GM19397 (cell line): ENCODE measurements at regions not wholly inside any gene's neighbourhood (a gene's known extent, or its start where the extent isn't known, plus 50 kb on each side); places are given as distances from the start of the nearest gene placed in this dataset.

Source experiments
- ATAC-seq: cut with Tn5 transposase; IDR thresholded peaks from one replicate; pipeline ENCODE4 v1.9.1; 2021; ENCODE audit warnings: mild to moderate bottlenecking, moderate library complexity; ENCODE audit not compliant: unreplicated experiment

DNA sequence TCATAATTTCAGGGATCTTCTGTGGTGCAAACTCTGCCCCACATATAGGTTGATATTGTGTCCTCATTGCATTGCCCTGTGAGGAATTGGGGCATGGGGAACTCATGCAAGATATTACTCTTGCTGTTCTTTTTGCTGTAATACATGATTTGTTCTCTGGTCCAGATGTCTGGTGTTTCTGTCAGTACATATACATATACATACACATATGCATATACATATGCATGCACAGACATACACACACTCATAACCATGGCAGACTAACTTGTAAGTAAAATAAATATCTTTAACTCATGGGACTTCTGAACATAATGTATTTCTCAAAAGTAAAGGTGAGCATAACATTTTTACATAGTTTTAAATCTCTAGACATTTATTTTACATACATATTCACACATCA is 438.3 kb downstream of the CD109 start:
- no peak for ATAC-seq

DNA sequence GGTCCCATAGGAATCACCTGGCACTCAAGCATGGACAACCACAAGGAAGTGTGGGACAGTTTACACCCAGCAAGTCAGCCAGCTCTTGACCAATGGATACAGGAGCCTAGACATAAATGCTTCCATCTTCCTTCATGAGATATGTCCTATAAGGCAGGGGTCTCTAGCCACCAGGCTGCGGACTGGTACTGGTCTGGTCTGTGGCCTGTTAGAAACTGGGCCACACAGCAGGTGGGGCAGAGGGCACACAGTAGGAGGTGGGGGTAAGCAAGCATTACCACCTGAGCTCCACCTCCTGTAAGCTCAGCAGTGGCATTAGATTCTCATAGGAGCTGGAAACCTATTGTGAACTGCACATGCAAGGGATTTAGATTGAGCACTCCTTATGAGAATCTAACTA is 437.1 kb downstream of the CD109 start:
- ATAC-seq = no peak

DNA sequence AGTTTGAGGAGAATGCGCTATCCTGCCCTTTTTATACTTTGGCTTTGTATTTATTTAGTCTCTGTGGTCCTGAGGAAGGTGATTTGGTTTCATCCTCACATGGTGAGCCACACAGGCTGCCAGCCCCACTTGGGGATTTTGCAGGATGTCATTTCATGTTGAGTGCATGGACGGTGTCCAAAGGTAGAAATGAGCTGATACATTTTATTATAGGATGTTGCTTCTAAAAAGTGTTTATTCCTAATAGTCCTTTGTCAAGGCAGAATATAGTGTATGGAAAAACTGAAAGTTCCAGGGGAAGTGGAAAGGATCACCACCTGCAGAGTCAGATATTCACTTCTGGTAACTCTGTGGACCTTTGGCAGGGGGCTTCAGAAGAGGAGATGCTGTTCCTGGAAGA is 434.6 kb downstream of the CD109 start:
- no peak for ATAC-seq

DNA sequence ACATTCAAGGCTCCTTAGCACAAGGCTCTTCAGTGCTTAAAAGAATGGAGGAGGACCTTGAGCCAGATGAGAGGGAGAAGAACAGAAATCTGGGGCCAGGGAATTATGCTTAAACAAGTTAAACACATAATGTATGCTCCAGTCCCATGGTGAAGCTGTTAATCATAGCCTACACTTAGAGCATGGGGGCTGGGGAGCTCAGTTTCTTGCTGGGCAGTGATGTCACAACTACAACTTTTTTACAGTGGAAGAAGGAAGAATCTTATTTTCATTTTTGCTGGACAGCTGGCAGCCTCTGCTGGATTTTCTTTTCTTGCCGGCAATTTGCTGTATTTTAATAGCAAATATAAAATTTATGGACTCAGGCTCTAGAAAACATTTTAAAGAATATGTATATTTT is 432.5 kb downstream of the CD109 start:
- ATAC-seq = no peak

DNA sequence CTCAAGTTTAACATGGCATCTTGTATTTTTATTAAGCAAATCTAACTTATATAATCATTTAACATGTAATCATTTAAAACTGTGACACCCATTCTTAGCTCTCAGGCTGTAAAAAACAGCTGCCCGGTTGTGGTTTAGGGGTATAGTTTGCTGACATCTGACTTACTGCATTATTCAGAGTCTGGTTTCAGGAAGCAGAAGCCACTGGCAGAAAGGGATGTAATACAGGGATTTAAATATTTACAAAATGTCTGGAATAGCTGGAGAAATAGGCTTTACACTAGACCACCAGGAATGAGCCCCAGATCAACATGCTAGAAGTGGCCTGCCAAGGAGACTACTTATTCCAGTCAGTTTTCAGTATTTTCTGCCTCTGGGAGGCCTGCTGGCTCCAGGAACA is 421.1 kb downstream of the CD109 start:
- no peak for ATAC-seq

DNA sequence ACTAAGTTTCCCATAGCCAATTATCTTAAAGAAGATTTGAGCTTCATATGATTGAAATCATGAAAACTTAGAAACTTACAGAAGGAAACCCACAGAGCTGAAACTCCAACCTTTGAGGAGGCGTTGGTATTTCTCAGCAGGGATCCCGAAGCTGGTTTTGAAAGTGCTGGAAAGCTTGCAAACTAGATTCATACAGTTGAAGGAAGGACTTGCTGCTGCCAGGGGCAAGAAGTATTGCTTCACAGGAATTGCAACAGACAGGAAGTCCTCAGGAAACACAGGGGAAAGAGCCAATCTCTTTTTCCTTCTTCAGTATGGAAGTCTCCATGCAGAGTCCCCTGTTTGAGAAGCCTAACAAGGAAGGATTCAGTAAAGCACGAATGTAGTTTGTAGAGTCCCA is 419.7 kb downstream of the CD109 start:
- ATAC-seq = no peak

DNA sequence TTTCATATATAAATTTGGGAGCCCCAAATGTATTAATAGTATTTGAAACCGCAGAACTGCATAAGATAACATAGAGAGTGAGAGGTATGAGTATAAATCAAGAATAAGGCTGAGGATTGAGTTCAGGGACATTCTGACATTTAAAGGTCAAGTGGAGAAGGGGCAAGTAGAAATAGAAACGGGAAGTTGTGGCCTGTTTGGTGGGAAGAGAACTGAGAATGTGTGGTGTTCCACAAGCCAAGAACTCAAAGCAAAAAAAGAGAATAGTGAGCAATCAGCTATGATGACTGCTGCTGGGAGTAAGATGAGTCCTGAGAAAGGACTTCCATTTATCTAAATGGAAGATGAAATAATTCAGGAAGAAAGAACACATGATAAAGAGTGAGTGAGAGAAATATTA is 418.4 kb downstream of the CD109 start:
- ATAC-seq = no peak

DNA sequence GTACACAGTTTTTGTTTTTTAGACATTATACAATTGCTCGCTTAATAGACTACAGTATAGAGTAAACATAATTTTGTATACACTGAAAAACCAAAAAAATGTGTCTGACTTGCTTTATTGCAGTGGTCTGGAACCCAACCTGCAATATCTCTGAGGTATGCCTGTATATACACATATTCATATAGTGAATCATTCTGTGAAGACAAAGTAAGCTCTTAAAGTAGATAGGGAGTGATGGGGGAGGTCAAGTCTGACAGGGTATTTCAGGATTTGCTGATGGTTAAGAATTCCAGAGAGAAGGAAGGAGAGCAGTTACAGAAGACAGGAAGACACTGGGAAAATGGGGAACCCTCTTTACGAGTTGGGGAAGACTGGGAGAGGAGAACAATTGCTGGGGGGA is 417.9 kb downstream of the CD109 start:
- no peak for ATAC-seq

- no peak for ATAC-seq
Observed at GRCh38 chr6:74103417-74103816, 407.4 kb downstream of the CD109 start.

- ATAC-seq = no peak
Observed at GRCh38 chr6:74100719-74101287, 404.8 kb downstream of the CD109 start.

DNA sequence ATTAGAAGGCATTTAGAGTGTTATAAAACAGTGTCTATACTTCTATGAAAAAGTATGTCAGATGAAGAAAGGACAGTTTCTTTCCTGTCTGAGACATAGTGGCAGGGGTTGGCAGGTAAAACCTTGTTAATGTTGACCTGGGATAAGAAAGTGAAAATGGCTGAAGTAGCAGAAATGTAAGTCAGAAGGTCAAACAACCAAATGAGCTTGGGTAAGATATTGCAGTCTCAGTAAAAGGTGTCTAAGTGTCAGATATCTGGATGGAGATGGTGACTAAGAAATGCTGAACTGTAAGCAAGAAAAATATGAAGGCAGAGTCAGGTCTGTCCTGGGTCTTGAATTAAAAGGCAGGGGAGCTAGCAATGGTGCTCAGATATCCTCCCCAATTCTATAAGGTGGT is 400.3 kb downstream of the CD109 start:
- no peak for ATAC-seq

GRCh38 chr6:74093361-74093760 is 397.4 kb downstream of the CD109 start:
- ATAC-seq = no peak

DNA sequence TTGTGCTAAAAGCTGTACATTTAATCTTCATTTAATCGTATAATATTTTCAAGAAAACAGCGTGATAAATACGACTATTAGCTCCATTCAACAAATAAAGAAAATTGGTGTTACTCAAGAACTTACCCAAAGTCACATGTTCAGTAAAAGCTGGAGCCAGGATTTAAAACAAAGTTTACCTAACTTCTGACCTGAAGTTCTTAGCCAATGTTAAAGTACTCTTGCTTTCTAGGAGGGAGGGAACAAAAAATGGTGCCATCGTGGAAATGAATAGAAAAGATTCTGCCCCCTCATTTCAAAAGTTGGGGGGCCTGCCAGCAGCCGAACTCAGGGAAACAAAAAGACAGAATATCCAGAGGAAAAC is 395.8 kb downstream of the CD109 start:
- no peak for ATAC-seq

GRCh38 chr6:74091136-74091793 is 395.3 kb downstream of the CD109 start:
- no peak for ATAC-seq

GRCh38 chr6:74087899-74088298 is 391.9 kb downstream of the CD109 start:
- no peak for ATAC-seq

DNA sequence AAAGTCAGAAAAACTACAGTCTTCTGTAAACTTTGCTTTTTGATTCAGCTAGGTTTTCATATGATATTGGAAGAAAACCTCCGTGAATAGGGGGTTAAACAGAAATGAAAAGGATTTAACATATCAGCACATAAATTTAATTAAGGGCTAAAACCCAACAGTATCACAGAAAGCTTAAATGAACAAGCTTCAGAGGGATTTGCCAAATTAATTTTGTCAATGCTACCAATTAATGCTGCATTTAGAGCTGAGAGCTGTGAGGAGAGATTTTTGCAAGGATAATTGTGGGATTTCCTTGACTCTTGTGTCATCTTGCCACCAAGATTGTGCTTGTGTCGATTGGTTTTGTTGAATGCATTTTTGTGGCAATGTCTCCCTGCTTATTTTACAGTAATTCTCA is 379.9 kb downstream of the CD109 start:
- ATAC-seq = no peak

GRCh38 chr6:74075323-74075722 is 379.3 kb downstream of the CD109 start:
- no peak for ATAC-seq

- ATAC-seq = no peak
Observed at GRCh38 chr6:74074645-74075044, 378.6 kb downstream of the CD109 start.

GRCh38 chr6:74073999-74074398 is 378.0 kb downstream of the CD109 start:
- ATAC-seq = no peak

GRCh38 chr6:74073429-74073828 is 377.4 kb downstream of the CD109 start:
- no peak for ATAC-seq

DNA sequence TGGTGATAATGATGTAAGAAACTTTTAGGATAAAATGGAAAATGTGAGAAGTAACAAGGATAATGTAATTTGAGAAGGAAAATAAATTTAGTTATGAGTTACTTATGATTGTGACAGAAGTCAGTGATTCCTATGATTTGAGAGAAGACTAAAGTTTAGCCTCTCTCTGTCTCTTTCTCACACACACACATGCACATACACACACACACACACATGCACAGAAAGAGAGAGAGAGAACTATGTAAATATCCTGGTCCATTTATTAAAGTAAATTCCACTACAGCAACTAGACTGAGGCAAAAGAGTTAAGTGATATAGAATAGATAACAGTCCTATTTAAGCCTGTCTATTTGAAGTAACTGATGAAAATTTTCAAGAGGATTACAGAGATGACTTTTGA is 375.2 kb downstream of the CD109 start:
- no peak for ATAC-seq

DNA sequence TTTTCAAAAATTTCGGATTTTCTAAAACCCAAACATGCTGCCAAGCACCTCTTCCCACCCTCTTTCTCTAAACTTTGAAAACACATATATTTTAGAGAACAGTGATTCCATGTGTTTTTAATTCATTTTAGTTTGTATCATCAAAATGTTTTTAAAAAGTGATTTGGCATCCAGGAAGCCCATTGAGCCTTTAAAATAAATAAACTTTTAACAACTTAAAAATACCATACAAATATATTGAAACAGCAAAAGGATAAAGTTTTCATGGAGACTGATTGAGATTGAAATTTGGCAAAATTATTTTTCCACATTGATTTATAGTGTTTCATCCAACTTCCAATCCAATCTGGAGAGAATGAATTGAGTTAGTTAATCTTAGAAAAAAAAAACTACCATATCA is 374.7 kb downstream of the CD109 start:
- no peak for ATAC-seq

- ATAC-seq = no peak
Observed at GRCh38 chr6:74070091-74070490, 374.1 kb downstream of the CD109 start.
